ENCODE measurements at regions not wholly inside any gene's neighbourhood (a gene's known extent, or its start where the extent isn't known, plus 50 kb on each side); places are given as distances from the start of the nearest gene placed in this dataset.
"Not testable (repeated sequence)": the region's sequence is repeated elsewhere in the genome, so short reads cannot be mapped to it uniquely, and the experiment has no call there.

GRCh38 chr10:28453926-28454325, 79.0 kb upstream of the WAC start:
- no peak for DNase-seq (ENCODE audit: low spot score in 2 of 2)
- TF ChIP-seq POLR2A (IDR thresholded peaks at IDR 0.05) (no peak), CTCF (IDR thresholded peaks at IDR 0.05) (no peak), POLR2AphosphoS5 (IDR thresholded peaks at IDR 0.05) (no peak)
- Histone ChIP-seq H3K4me3 (no peak overlapping the region), H3K27me3 (no peaks in the 10 kb centered on the region), H3K4me1 (no peaks in the 10 kb centered on the region), H3K27ac (no peak overlapping the region), H3K36me3 (no peaks in the 10 kb centered on the region), H3K9me3 (no peaks in the 10 kb centered on the region)
- intact Hi-C loops (cut with DNase I; ENCODE audit: low total_unique reads), result no loop called here

- Histone ChIP-seq H3K27me3 (no peaks in the 10 kb centered on the region), H3K36me3 (no peaks in the 10 kb centered on the region), H3K4me3 (no peak overlapping the region), H3K27ac (no peak overlapping the region), H3K9me3 (no peaks in the 10 kb centered on the region), H3K4me1 (no peaks in the 10 kb centered on the region)
- no peak for DNase-seq (ENCODE audit: low spot score in 2 of 2)
- TF ChIP-seq POLR2AphosphoS5 (IDR thresholded peaks at IDR 0.05) (no peak), POLR2A (IDR thresholded peaks at IDR 0.05) (no peak), CTCF (IDR thresholded peaks at IDR 0.05) (no peak)
- intact Hi-C loops (cut with DNase I; ENCODE audit: low total_unique reads), result no loop called here
Observed at GRCh38 chr10:28457110-28457509, 75.8 kb upstream of the WAC start.

- H3K27me3 ChIP-seq; H3K9me3 ChIP-seq; H3K4me1 ChIP-seq; H3K4me3 ChIP-seq; H3K27ac ChIP-seq; H3K36me3 ChIP-seq; DNase-seq (ENCODE audit: low spot score in 2 of 2); intact Hi-C loops (cut with DNase I; ENCODE audit: low total_unique reads): not testable (repeated sequence)
Observed at GRCh38 chr10:28457873-28458272, 75.0 kb upstream of the WAC start.

- Histone ChIP-seq H3K27ac (no peak overlapping the region), H3K9me3 (no peaks in the 10 kb centered on the region), H3K4me1 (no peaks in the 10 kb centered on the region), H3K4me3 (no peak overlapping the region), H3K36me3 (no peaks in the 10 kb centered on the region), H3K27me3 (no peaks in the 10 kb centered on the region)
- TF ChIP-seq POLR2AphosphoS5 (IDR thresholded peaks at IDR 0.05) (no peak), POLR2A (IDR thresholded peaks at IDR 0.05) (no peak), CTCF (IDR thresholded peaks at IDR 0.05) (no peak)
- DNase-seq (ENCODE audit: low spot score in 2 of 2), result no peak
- intact Hi-C loops (cut with DNase I; ENCODE audit: low total_unique reads), result no loop called here
Observed at GRCh38 chr10:28459453-28460144, 73.3 kb upstream of the WAC start.

GRCh38 chr10:28463141-28463540, 69.8 kb upstream of the WAC start:
- no peaks in the 10 kb centered on the region for H3K27me3 ChIP-seq
- intact Hi-C loops (cut with DNase I; ENCODE audit: low total_unique reads), result no loop called here
- TF ChIP-seq POLR2A (IDR thresholded peaks at IDR 0.05) (no peak), CTCF (IDR thresholded peaks at IDR 0.05) (no peak), POLR2AphosphoS5 (IDR thresholded peaks at IDR 0.05) (no peak)
- H3K36me3 ChIP-seq, result no peaks in the 10 kb centered on the region
- no peaks in the 10 kb centered on the region for H3K4me1 ChIP-seq
- no peaks in the 10 kb centered on the region for H3K9me3 ChIP-seq
- no peak overlapping the region for H3K4me3 ChIP-seq
- no peak for DNase-seq (ENCODE audit: low spot score in 2 of 2)
- no peak overlapping the region for H3K27ac ChIP-seq
